Caco-2 (cell line): ENCODE measurements at regions not wholly inside any gene's neighbourhood (a gene's known extent, or its start where the extent isn't known, plus 50 kb on each side); places are given as distances from the start of the nearest gene placed in this dataset.

Source experiments
- BruUV-seq: library from RNA; stranded (reverse); fragments of 400-500 nt; replicated peaks from 2 replicates; lab custom pipeline; 2021; lab: Mats Ljungman, UMichigan
- CTCF ChIA-PET: fragments of 300-600 bp; sonication (Branson Sonifier 250); formaldehyde crosslinking; loops from one replicate; lab custom pipeline; 2022; ENCODE audit warnings: antibody characterized with exemption; lab: Charles Lee
- POLR2A ChIA-PET: fragments of 300-600 bp; sonication (Branson Sonifier 250); formaldehyde crosslinking; loops from one replicate; lab custom pipeline; 2022; ENCODE audit warnings: antibody characterized with exemption; lab: Charles Lee
- DNase-seq, 2 experiments: peaks; one replicate each; pipeline versions ENCODE4 v3.0.0 to v3.0.0-alpha.2; 2020 to 2022
- H3K27me3 ChIP-seq: replicated peaks from 2 replicates; pipeline ENCODE4 v1.6.0; 2011; ENCODE audit warnings: low read length; ENCODE audit not compliant: control insufficient read depth, insufficient read depth
- H3K36me3 ChIP-seq: 2 replicates; pipeline ENCODE4 v1.5.1; 2011; ENCODE audit warnings: low read length; ENCODE audit not compliant: control insufficient read depth, insufficient read depth
- H3K4me1 ChIP-seq: fragments of 250-450 bp; sonication (Bioruptor Pico); 2 replicates; pipeline ENCODE4 v1.5.1; 2020; ENCODE audit warnings: mild to moderate bottlenecking
- H3K4me3 ChIP-seq: 2 replicates; pipeline ENCODE4 v1.5.1; 2011; ENCODE audit warnings: low read depth, mild to moderate bottlenecking, control low read depth, low read length
- H3K9me3 ChIP-seq: fragments of 250-450 bp; sonication (Bioruptor Pico); 2 replicates; pipeline ENCODE4 v1.5.1; 2020; ENCODE audit warnings: mild to moderate bottlenecking, moderate library complexity
- H3K27ac Mint-ChIP-seq: one replicate; pipeline ENCODE4 v1.8.0; 2022; ENCODE audit warnings: mixed read lengths; ENCODE audit not compliant: unreplicated experiment
- H3K27me3 Mint-ChIP-seq: one replicate; pipeline ENCODE4 v1.8.0; 2022; ENCODE audit warnings: mixed read lengths; ENCODE audit not compliant: insufficient read depth, unreplicated experiment
- H3K36me3 Mint-ChIP-seq: one replicate; pipeline ENCODE4 v1.8.0; 2022; ENCODE audit warnings: mild to moderate bottlenecking, mixed read lengths; ENCODE audit not compliant: insufficient read depth, unreplicated experiment
- H3K4me1 Mint-ChIP-seq: one replicate; pipeline ENCODE4 v1.8.0; 2022; ENCODE audit warnings: low read depth, mixed read lengths; ENCODE audit not compliant: unreplicated experiment
- H3K4me3 Mint-ChIP-seq: one replicate; pipeline ENCODE4 v1.8.0; 2022; ENCODE audit warnings: mild to moderate bottlenecking, moderate library complexity, mixed read lengths; ENCODE audit not compliant: unreplicated experiment
- H3K9me3 Mint-ChIP-seq: one replicate; pipeline ENCODE4 v1.8.0; 2022; ENCODE audit warnings: mixed read lengths; ENCODE audit not compliant: unreplicated experiment
- CTCF ChIP-seq, 2 experiments: fragments of 200-600 bp in 1 of 2; IDR thresholded peaks; 1 replicate in 1 of 2; 2 replicates in 1 of 2; pipeline versions ENCODE4 v1.5.1 to v1.8.0; 2011 to 2022; ENCODE audit warnings: antibody characterized with exemption in 1 of 2, control low read depth in 1 of 2, inconsistent platforms in 1 of 2, low read depth in 1 of 2, low read length in 1 of 2, mild to moderate bottlenecking in 1 of 2, moderate library complexity in 1 of 2; ENCODE audit not compliant: insufficient read depth in 1 of 2, severe bottlenecking in 1 of 2, unreplicated experiment in 1 of 2
- intact Hi-C: fragments of 100-400 bp; cut with micrococcal nuclease; formaldehyde crosslinking; loops from one replicate; pipeline ENCODE4 v1.10.0; 2022; ENCODE audit not compliant: unreplicated experiment

GRCh38 chr1:98498651-98499050 is 162.9 kb upstream of the SNX7 start:
- Mint-ChIP-seq H3K4me1 (no peaks in the 10 kb centered on the region), H3K9me3 (no peaks in the 10 kb centered on the region), H3K4me3 (no peak overlapping the region), H3K36me3 (no peaks in the 10 kb centered on the region), H3K27ac (no peak overlapping the region), H3K27me3 (no peaks in the 10 kb centered on the region)
- H3K36me3 ChIP-seq = no peaks in the 10 kb centered on the region
- TF ChIP-seq CTCF (IDR thresholded peaks at IDR 0.05; ENCODE audit: insufficient read depth in 1 of 2, low read depth in 1 of 2, low read length in 1 of 2, severe bottlenecking in 1 of 2, unreplicated experiment in 1 of 2) = no peak
- H3K4me3 ChIP-seq = no peak overlapping the region
- CTCF ChIA-PET = no interaction called here
- H3K4me1 ChIP-seq = no peaks in the 10 kb centered on the region
- BruUV-seq = no TSS peak
- intact Hi-C loops = no loop called here
- no peaks in the 10 kb centered on the region for H3K27me3 ChIP-seq
- DNase-seq = no peak
- no peaks in the 10 kb centered on the region for H3K9me3 ChIP-seq
- POLR2A ChIA-PET = no interaction called here

- ChIA-PET POLR2A (no interaction called here), CTCF (no interaction called here)
- Histone ChIP-seq H3K9me3 (no peaks in the 10 kb centered on the region), H3K4me1 (no peaks in the 10 kb centered on the region), H3K4me3 (no peak overlapping the region), H3K27me3 (no peaks in the 10 kb centered on the region), H3K36me3 (no peaks in the 10 kb centered on the region)
- no peak for TF ChIP-seq CTCF (IDR thresholded peaks at IDR 0.05; ENCODE audit: insufficient read depth in 1 of 2, low read depth in 1 of 2, low read length in 1 of 2, severe bottlenecking in 1 of 2, unreplicated experiment in 1 of 2)
- H3K36me3 Mint-ChIP-seq = no peaks in the 10 kb centered on the region
- no peak overlapping the region for H3K27ac Mint-ChIP-seq
- no peaks in the 10 kb centered on the region for H3K4me1 Mint-ChIP-seq
- H3K27me3 Mint-ChIP-seq = no peaks in the 10 kb centered on the region
- intact Hi-C loops = no loop called here
- no peak for DNase-seq
- BruUV-seq = no TSS peak
- H3K9me3 Mint-ChIP-seq = no peaks in the 10 kb centered on the region
- H3K4me3 Mint-ChIP-seq = no peak overlapping the region
Observed at GRCh38 chr1:98497497-98497896, 164.0 kb upstream of the SNX7 start.

- no peaks in the 10 kb centered on the region for H3K9me3 Mint-ChIP-seq
- no peaks in the 10 kb centered on the region for H3K36me3 ChIP-seq
- DNase-seq = no peak
- H3K4me1 Mint-ChIP-seq = no peaks in the 10 kb centered on the region
- POLR2A ChIA-PET = no interaction called here
- no TSS peak for BruUV-seq
- H3K9me3 ChIP-seq = no peaks in the 10 kb centered on the region
- H3K4me1 ChIP-seq = no peaks in the 10 kb centered on the region
- H3K27ac Mint-ChIP-seq = no peak overlapping the region
- H3K27me3 Mint-ChIP-seq = no peaks in the 10 kb centered on the region
- no peak overlapping the region for H3K4me3 Mint-ChIP-seq
- H3K36me3 Mint-ChIP-seq = no peaks in the 10 kb centered on the region
- no peak overlapping the region for H3K4me3 ChIP-seq
- TF ChIP-seq CTCF (IDR thresholded peaks at IDR 0.05; ENCODE audit: insufficient read depth in 1 of 2, low read depth in 1 of 2, low read length in 1 of 2, severe bottlenecking in 1 of 2, unreplicated experiment in 1 of 2) = no peak
- CTCF ChIA-PET = no interaction called here
- intact Hi-C loops = no loop called here
- no peaks in the 10 kb centered on the region for H3K27me3 ChIP-seq
Observed at GRCh38 chr1:98496256-98496995, 165.1 kb upstream of the SNX7 start.
